GM23338 (cell line): ENCODE measurements at regions not wholly inside any gene's neighbourhood (a gene's known extent, or its start where the extent isn't known, plus 50 kb on each side); places are given as distances from the start of the nearest gene placed in this dataset.

Experiments used
- CREB1 ChIP-seq: fragments of 250-450 bp; sonication (Bioruptor Pico); IDR thresholded peaks from 2 replicates; pipeline ENCODE4 v1.5.0; 2020; ENCODE audit warnings: low read depth, mild to moderate bottlenecking, moderate library complexity
- ETS1 ChIP-seq: IDR thresholded peaks from 2 replicates; pipeline ENCODE4 v1.6.1; 2016; ENCODE audit warnings: antibody characterized with exemption
- EZH2 ChIP-seq: fragments of 200-600 bp; sonication (generic); IDR thresholded peaks from one replicate; pipeline ENCODE4 v1.8.0; 2017; ENCODE audit warnings: antibody characterized with exemption, mild to moderate bottlenecking, low read depth; ENCODE audit not compliant: unreplicated experiment
- EZH2phosphoT487 ChIP-seq: fragments of 200-600 bp; sonication (generic); IDR thresholded peaks from one replicate; pipeline ENCODE4 v1.8.1; 2018; ENCODE audit warnings: antibody characterized with exemption; ENCODE audit not compliant: unreplicated experiment
- JUNB ChIP-seq: IDR thresholded peaks from one replicate; pipeline ENCODE4 v1.6.1; 2016; ENCODE audit warnings: antibody characterized with exemption; ENCODE audit not compliant: unreplicated experiment
- POLR2AphosphoS5 ChIP-seq: IDR thresholded peaks from 2 replicates; pipeline ENCODE4 v1.6.1; 2016; ENCODE audit warnings: antibody characterized with exemption, low read depth
- REST ChIP-seq: IDR thresholded peaks from one replicate; pipeline ENCODE4 v1.6.1; 2018; ENCODE audit warnings: antibody characterized with exemption; ENCODE audit not compliant: unreplicated experiment
- TF ChIP-seq, protein P1 (sequence below), 2 experiments: fragments of 200-600 bp in 1 of 2; sonication (generic) in 1 of 2; conservative IDR thresholded peaks; 2 replicates each; pipeline versions ENCODE4 v1.5.1 to v1.6.1; 2016 to 2017; ENCODE audit warnings: antibody characterized with exemption in 2 of 2, low read depth in 2 of 2, mild to moderate bottlenecking in 2 of 2, moderate library complexity in 1 of 2

- TF ChIP-seq, protein P1, sequence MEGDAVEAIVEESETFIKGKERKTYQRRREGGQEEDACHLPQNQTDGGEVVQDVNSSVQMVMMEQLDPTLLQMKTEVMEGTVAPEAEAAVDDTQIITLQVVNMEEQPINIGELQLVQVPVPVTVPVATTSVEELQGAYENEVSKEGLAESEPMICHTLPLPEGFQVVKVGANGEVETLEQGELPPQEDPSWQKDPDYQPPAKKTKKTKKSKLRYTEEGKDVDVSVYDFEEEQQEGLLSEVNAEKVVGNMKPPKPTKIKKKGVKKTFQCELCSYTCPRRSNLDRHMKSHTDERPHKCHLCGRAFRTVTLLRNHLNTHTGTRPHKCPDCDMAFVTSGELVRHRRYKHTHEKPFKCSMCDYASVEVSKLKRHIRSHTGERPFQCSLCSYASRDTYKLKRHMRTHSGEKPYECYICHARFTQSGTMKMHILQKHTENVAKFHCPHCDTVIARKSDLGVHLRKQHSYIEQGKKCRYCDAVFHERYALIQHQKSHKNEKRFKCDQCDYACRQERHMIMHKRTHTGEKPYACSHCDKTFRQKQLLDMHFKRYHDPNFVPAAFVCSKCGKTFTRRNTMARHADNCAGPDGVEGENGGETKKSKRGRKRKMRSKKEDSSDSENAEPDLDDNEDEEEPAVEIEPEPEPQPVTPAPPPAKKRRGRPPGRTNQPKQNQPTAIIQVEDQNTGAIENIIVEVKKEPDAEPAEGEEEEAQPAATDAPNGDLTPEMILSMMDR (conservative IDR thresholded peaks at IDR 0.05; ENCODE audit: low read depth in 2 of 2), result no peak
- TF ChIP-seq EZH2 (no peak), EZH2phosphoT487 (no peak), CREB1 (CRISPR knock-in tag) (no peak), POLR2AphosphoS5 (no peak), ETS1 (no peak), REST (no peak), JUNB (no peak)
Observed at GRCh38 chr5:56517011-56517416, 283.9 kb upstream of the ANKRD55 start.
